Urinary bladder (tissue), 3 donors: ENCODE measurements at regions not wholly inside any gene's neighbourhood (a gene's known extent, or its start where the extent isn't known, plus 50 kb on each side); places are given as distances from the start of the nearest gene placed in this dataset.

Experiments
- DNase-seq: peaks from one replicate; pipeline ENCODE4 v3.0.0-alpha.2; 2015; ENCODE audit errors: extremely low spot score
- H3K27ac ChIP-seq: one replicate; pipeline ENCODE4 v1.5.1; 2013; ENCODE audit warnings: low read depth, mild to moderate bottlenecking, moderate library complexity
- H3K36me3 ChIP-seq: one replicate; pipeline ENCODE4 v1.6.1; 2013; ENCODE audit warnings: mild to moderate bottlenecking, moderate library complexity; ENCODE audit not compliant: insufficient read depth
- H3K4me1 ChIP-seq: one replicate; pipeline ENCODE4 v1.6.1; 2013; ENCODE audit warnings: mild to moderate bottlenecking, moderate library complexity; ENCODE audit not compliant: insufficient read depth
- H3K4me3 ChIP-seq: one replicate; pipeline ENCODE4 v1.5.1; 2013; ENCODE audit warnings: low read depth, low read length
- WGBS: extraction: QIAGEN DNeasy Blood & Tissue Kit; methylation state at CpG from one replicate; pipeline ENCODE4 v1.1.7; 2013; 5-methylcytosine and 5-hydroxymethylcytosine counted together
- donor health status: healthy with polysubstance abuse.
- donor health status: healthy.

DNA sequence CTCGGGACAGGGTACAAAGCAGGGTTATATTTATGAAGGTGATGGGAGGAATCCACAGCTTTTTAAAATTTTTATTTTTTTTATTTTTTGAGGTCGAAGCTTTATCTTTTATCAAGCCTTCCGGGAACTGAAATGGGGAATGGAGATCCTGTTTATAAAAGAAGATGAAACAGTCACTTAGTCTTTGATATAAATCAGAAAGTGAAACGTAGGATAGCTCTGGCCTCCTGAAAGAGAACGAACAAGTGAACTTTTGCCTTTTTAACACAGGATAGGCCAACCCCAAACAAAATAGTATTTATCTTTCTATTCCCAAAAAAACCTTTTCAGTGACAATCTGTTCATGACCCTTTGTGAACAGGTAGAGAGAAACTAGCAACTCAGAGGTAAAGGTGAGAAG is 634.0 kb upstream of the LMCD1 start:
- no peaks in the 10 kb centered on the region for H3K4me1 ChIP-seq
- H3K27ac ChIP-seq, result no peak overlapping the region
- DNase-seq, result no peak
- no peaks in the 10 kb centered on the region for H3K36me3 ChIP-seq
- no peak overlapping the region for H3K4me3 ChIP-seq
- WGBS, result 30% methylated on average over 5 of the region's 5 CpGs

DNA sequence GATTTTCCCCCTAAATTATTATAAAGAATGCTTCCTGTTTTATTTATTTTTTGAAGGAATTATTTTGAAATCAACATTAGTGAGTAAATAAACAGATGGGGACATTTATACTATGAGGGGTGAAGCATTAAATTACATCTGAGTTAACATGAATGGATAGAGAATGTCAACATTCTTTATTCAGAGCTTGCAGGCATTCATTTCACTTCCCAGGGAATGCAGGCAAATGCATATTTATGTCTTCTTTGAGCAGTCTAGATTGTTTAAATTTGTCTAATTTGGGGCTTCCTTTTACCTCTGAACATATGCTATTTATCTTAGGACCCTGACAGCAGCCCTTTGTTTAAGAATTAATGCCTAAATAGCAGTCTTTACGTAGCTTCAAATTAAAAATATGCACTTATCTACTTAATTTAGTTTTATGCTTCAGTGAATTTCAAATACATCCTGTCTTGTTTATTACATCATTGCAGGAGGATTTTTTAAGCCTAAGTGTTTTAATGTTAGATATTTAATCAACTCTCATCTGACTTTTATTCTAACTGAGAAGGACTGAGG is 630.5 kb upstream of the LMCD1 start:
- WGBS, result 1% methylated on average over 1 of the region's 1 CpG
- Histone ChIP-seq H3K4me3 (no peak overlapping the region), H3K27ac (no peak overlapping the region), H3K36me3 (no peaks in the 10 kb centered on the region), H3K4me1 (no peaks in the 10 kb centered on the region)
- DNase-seq, result no peak

GRCh38 chr3:7874116-7874515 is 627.5 kb upstream of the LMCD1 start:
- no peak overlapping the region for H3K4me3 ChIP-seq
- WGBS, result 88% methylated on average over 1 of the region's 1 CpG
- no peaks in the 10 kb centered on the region for H3K36me3 ChIP-seq
- H3K4me1 ChIP-seq, result no peaks in the 10 kb centered on the region
- DNase-seq, result no peak
- no peak overlapping the region for H3K27ac ChIP-seq

- H3K4me3 ChIP-seq, result no peak overlapping the region
- no peak overlapping the region for H3K27ac ChIP-seq
- DNase-seq, result peak; percentile 4
Measured at GRCh38 chr3:7875925-7876324, 625.7 kb upstream of the LMCD1 start.

DNA sequence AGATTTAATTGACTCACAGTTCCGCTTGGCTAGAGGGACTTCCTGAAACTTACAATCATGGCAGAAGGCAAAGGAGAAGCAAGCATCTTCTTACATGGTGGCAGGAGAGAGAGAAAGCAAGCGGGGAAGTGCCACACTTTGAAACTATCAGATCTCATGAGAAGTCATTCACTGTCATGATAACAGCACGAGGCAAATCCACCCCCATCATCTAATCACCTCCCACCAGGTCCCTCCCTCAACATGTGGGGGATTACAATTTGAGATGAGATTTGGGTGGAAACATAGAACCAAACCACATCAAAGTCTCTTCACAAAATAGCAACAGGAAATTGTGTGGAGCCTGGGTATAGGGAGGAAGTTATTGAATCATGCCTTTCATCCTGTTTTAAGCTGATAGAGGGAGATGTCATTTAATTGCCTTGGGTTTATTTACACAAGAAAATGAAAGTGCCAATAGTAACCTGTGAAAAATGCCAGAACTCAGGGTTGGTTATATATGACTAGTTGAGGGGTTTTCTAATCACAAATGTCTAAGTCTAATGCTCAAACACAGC is 624.8 kb upstream of the LMCD1 start:
- Histone ChIP-seq H3K36me3 (no peaks in the 10 kb centered on the region), H3K4me1 (no peaks in the 10 kb centered on the region), H3K27ac (no peak overlapping the region), H3K4me3 (no peak overlapping the region)
- WGBS, result 71% methylated on average over 3 of the region's 3 CpGs
- DNase-seq, result no peak

More at GRCh38 chr3:7875925-7876324, 625.7 kb upstream of the LMCD1 start:
- no peaks in the 10 kb centered on the region for H3K36me3 ChIP-seq
- no peaks in the 10 kb centered on the region for H3K4me1 ChIP-seq

GRCh38 chr3:7877312-7877711 is 624.3 kb upstream of the LMCD1 start:
- no peaks in the 10 kb centered on the region for H3K4me1 ChIP-seq
- 87% methylated on average over 5 of the region's 5 CpGs for WGBS
- no peak overlapping the region for H3K4me3 ChIP-seq
- no peak for DNase-seq
- no peaks in the 10 kb centered on the region for H3K36me3 ChIP-seq
- H3K27ac ChIP-seq, result no peak overlapping the region

DNA sequence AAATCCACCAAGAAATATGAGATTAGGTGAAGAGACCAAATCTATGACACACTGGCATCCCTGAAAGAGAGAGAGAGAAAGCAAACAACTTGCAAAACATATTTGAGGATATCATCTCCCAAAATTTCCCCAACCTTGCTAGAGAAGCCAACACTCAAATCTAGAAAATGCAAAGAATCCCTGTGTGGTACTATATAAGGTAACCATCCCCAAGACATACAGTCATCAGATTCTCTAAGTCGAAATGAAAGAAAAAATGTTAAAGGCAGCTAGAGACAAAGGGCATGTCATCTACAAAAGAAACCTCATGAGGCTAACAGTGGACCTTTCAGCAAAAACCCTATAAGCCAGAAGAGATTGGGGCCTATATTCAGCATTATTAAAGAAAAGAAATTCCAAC is 622.1 kb upstream of the LMCD1 start:
- DNase-seq, result no peak
- WGBS, result 66% methylated on average over 1 of the region's 1 CpG
- H3K36me3 ChIP-seq, result no peaks in the 10 kb centered on the region
- H3K27ac ChIP-seq, result no peak overlapping the region
- H3K4me1 ChIP-seq, result no peaks in the 10 kb centered on the region
- H3K4me3 ChIP-seq, result no peak overlapping the region

DNA sequence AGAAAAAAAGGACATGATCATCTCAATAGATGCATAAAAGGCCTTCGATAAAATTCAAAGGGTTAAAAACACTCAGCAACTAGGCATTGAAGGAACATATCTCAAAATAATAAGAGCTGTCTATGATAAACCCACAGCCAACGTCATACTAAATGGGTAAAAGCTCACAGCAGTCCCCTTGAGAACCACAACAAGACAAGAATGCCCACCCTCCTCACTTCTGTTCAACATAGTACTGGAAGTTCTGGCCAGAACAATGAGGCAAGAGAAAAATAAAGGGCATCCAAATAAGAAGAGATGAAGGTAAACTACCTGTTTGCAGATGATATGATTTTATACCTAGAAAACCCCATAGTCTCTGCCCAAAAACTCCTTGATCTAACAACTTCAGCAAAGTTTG is 619.7 kb upstream of the LMCD1 start:
- 88% methylated on average over 2 of the region's 2 CpGs for WGBS
- no peaks in the 10 kb centered on the region for H3K4me1 ChIP-seq
- no peak overlapping the region for H3K27ac ChIP-seq
- H3K36me3 ChIP-seq, result no peaks in the 10 kb centered on the region
- no peak for DNase-seq
- H3K4me3 ChIP-seq, result no peak overlapping the region

DNA sequence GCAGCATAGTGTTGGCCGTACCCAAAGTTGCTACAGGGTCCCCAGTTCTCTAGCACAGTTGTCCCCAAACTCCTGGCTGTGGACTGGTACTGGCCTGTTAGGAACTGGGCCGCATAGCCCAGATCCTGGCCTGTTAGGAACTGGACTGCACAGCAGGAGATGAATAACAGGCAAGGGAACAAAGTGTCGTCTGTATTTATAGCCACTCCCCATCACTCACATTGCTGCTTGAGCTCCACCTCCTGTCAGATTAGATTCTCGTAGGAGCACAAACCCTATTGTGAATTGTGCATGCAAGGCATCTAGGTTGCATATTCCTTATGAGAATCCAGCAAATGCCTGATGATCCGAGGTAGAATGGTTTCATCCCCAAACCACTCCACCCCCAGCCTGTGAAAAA is 604.0 kb upstream of the LMCD1 start:
- no peak for DNase-seq
- WGBS, result 79% methylated on average over 5 of the region's 5 CpGs
- Histone ChIP-seq H3K4me3 (no peak overlapping the region), H3K36me3 (no peaks in the 10 kb centered on the region), H3K4me1 (no peaks in the 10 kb centered on the region), H3K27ac (no peak overlapping the region)

DNA sequence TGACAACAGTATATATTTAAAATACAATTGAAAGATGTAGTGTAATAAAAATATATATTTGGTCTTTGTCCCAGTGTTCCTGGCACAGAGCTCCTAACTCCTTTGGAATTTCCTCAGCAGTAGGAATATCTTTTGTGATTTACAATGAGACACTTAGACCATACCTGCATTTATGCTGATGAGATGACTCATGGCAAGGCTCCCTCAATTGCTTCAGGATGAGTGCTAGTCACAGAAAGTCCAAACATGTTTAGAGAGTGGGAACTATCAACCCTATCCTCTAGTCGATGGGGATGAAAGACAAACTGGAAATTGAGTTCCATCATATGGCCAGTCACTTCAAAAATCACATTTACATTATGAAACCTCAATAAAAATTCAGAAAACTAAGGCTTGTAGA is 588.3 kb upstream of the LMCD1 start:
- Histone ChIP-seq H3K4me3 (no peak overlapping the region), H3K36me3 (no peaks in the 10 kb centered on the region), H3K4me1 (no peaks in the 10 kb centered on the region), H3K27ac (no peak overlapping the region)
- 64% methylated on average over 1 of the region's 1 CpG for WGBS
- no peak for DNase-seq

- Histone ChIP-seq H3K36me3 (no peaks in the 10 kb centered on the region), H3K4me3 (no peak overlapping the region), H3K4me1 (no peaks in the 10 kb centered on the region), H3K27ac (no peak overlapping the region)
- 85% methylated on average over 4 of the region's 4 CpGs for WGBS
- no peak for DNase-seq
Measured at GRCh38 chr3:7915356-7915755, 586.3 kb upstream of the LMCD1 start.

- H3K4me1 ChIP-seq, result no peaks in the 10 kb centered on the region
- no peak for DNase-seq
- 86% methylated on average over 4 of the region's 4 CpGs for WGBS
- no peaks in the 10 kb centered on the region for H3K36me3 ChIP-seq
- no peak overlapping the region for H3K27ac ChIP-seq
- H3K4me3 ChIP-seq, result no peak overlapping the region
Measured at GRCh38 chr3:7917443-7918151, 584.0 kb upstream of the LMCD1 start.

GRCh38 chr3:7920211-7920610 is 581.4 kb upstream of the LMCD1 start:
- DNase-seq, result no peak
- Histone ChIP-seq H3K27ac (no peak overlapping the region), H3K4me1 (no peaks in the 10 kb centered on the region), H3K36me3 (no peaks in the 10 kb centered on the region), H3K4me3 (no peak overlapping the region)
- 77% methylated on average over 6 of the region's 6 CpGs for WGBS

DNA sequence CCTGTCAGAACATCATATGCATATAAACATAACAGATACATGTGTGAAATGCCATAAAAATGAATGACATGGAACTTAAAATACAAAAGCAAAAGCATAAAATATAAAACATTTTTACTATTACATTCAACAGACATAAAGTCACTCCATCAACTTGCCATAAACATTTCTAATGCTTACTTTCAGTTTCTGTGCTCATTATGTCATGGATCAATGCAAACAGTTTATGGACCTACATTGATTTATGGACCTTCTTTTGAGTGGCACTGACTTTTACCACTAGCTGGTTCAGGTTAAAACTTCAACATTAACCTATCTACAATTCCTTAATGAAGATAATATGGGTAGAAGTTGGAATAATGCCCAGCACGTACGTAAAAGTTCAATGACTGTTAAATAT is 577.4 kb upstream of the LMCD1 start:
- no peaks in the 10 kb centered on the region for H3K36me3 ChIP-seq
- no peaks in the 10 kb centered on the region for H3K4me1 ChIP-seq
- no peak overlapping the region for H3K4me3 ChIP-seq
- no peak overlapping the region for H3K27ac ChIP-seq
- 59% methylated on average over 2 of the region's 2 CpGs for WGBS
- DNase-seq, result no peak
